CD8-positive, alpha-beta memory T cell (primary cell): ENCODE measurements at regions not wholly inside any gene's neighbourhood (a gene's known extent, or its start where the extent isn't known, plus 50 kb on each side); places are given as distances from the start of the nearest gene placed in this dataset.

Experiments used
- CTCF ChIA-PET: fragments of 350-600 bp; sonication (Branson Sonifier 250); formaldehyde crosslinking; loops from one replicate; lab custom pipeline; 2021; ENCODE audit warnings: antibody characterized with exemption; lab: Charles Lee
- POLR2A ChIA-PET: fragments of 350-600 bp; sonication (Branson Sonifier 250); formaldehyde crosslinking; loops from one replicate; lab custom pipeline; 2021; ENCODE audit warnings: antibody characterized with exemption; lab: Charles Lee
- DNase-seq, 5 donors: peaks; one replicate each; pipeline versions ENCODE4 v3.0.0 to v3.0.0-alpha.2; 2020 to 2022; ENCODE audit warnings: mixed read lengths in 1 of 5
- H3K27ac ChIP-seq: one replicate; pipeline ENCODE4 v1.7.0; 2013; ENCODE audit warnings: low read depth, mild to moderate bottlenecking, low read length, moderate library complexity
- H3K27me3 ChIP-seq: 2 replicates; pipeline ENCODE4 v1.7.0; 2013; ENCODE audit warnings: low read length, mild to moderate bottlenecking; ENCODE audit not compliant: insufficient read depth, poor library complexity, severe bottlenecking
- H3K36me3 ChIP-seq: 2 replicates; pipeline ENCODE4 v1.7.0; 2013; ENCODE audit warnings: mild to moderate bottlenecking, low read length, moderate library complexity; ENCODE audit not compliant: insufficient read depth
- H3K4me1 ChIP-seq: 2 replicates; pipeline ENCODE4 v1.7.0; 2013; ENCODE audit warnings: mild to moderate bottlenecking, low read length, moderate library complexity; ENCODE audit not compliant: insufficient read depth
- H3K4me3 ChIP-seq: 2 replicates; pipeline ENCODE4 v1.7.0; 2013; ENCODE audit warnings: mild to moderate bottlenecking, low read length
- H3K9me3 ChIP-seq: 2 replicates; pipeline ENCODE4 v1.7.0; 2013; ENCODE audit warnings: mild to moderate bottlenecking, low read length
- H3K27ac Mint-ChIP-seq, 8 donors: one replicate each; pipeline ENCODE4 v1.8.0; 2020 to 2021; ENCODE audit warnings: mixed read lengths in 8 of 8, mild to moderate bottlenecking in 6 of 8, inconsistent platforms in 3 of 8, moderate library complexity in 3 of 8
- H3K27me3 Mint-ChIP-seq, 2 donors: one replicate each; pipeline ENCODE4 v1.8.0; 2020 to 2021; ENCODE audit warnings: mixed read lengths in 2 of 2, mild to moderate bottlenecking in 1 of 2, moderate library complexity in 1 of 2
- H3K36me3 Mint-ChIP-seq, 3 donors: one replicate each; pipeline ENCODE4 v1.8.0; 2020 to 2021; ENCODE audit warnings: mixed read lengths in 3 of 3, inconsistent platforms in 1 of 3, mild to moderate bottlenecking in 1 of 3
- H3K4me1 Mint-ChIP-seq, 3 donors: one replicate each; pipeline ENCODE4 v1.8.0; 2020 to 2021; ENCODE audit warnings: mixed read lengths in 3 of 3, inconsistent platforms in 1 of 3, mild to moderate bottlenecking in 1 of 3
- H3K4me3 Mint-ChIP-seq, 7 donors: one replicate each; pipeline ENCODE4 v1.8.0; 2020 to 2021; ENCODE audit warnings: mixed read lengths in 7 of 7, mild to moderate bottlenecking in 6 of 7, moderate library complexity in 4 of 7, inconsistent platforms in 2 of 7
- H3K9me3 Mint-ChIP-seq, 5 donors: one replicate each; pipeline ENCODE4 v1.8.0; 2020 to 2022; ENCODE audit warnings: mixed read lengths in 5 of 5, mild to moderate bottlenecking in 3 of 5, moderate library complexity in 2 of 5, inconsistent platforms in 1 of 5

GRCh38 chr15:70531576-70531975 is 231.8 kb downstream of the UACA start:
- Histone ChIP-seq H3K27me3 (no peaks in the 10 kb centered on the region), H3K36me3 (no peaks in the 10 kb centered on the region), H3K4me3 (no peak overlapping the region), H3K9me3 (no peaks in the 10 kb centered on the region), H3K27ac (no peak overlapping the region), H3K4me1 (peaks cover 90% of the 10 kb centered on the region)
- no peaks in the 10 kb centered on the region for H3K9me3 Mint-ChIP-seq
- CTCF ChIA-PET = interaction anchor here (1.7 kb wide), 1 partner anchor 54 kb away, joined by 4 read pairs; no protein-coding TSS in a partner anchor
- H3K27me3 Mint-ChIP-seq = peaks cover 0 to 2% of the 10 kb centered on the region in 2 donors
- POLR2A ChIA-PET = no interaction called here
- no peak overlapping the region for H3K27ac Mint-ChIP-seq
- no peak overlapping the region for H3K4me3 Mint-ChIP-seq
- H3K36me3 Mint-ChIP-seq = no peaks in the 10 kb centered on the region
- H3K4me1 Mint-ChIP-seq = peaks cover 74 to 96% (median 83%) of the 10 kb centered on the region in 3 donors
- no peak for DNase-seq

GRCh38 chr15:70530906-70531305 is 232.5 kb downstream of the UACA start:
- H3K4me3 ChIP-seq = no peak overlapping the region
- Mint-ChIP-seq H3K4me1 (peaks cover 74 to 96% (median 83%) of the 10 kb centered on the region in 3 donors), H3K27me3 (peaks cover 0 to 2% of the 10 kb centered on the region in 2 donors), H3K27ac (peak overlapping the region in 2 of 8 donors; percentile 44 to 59), H3K4me3 (no peak overlapping the region), H3K9me3 (no peaks in the 10 kb centered on the region), H3K36me3 (no peaks in the 10 kb centered on the region)
- H3K4me1 ChIP-seq = peaks cover 90% of the 10 kb centered on the region
- no peak overlapping the region for H3K27ac ChIP-seq
- POLR2A ChIA-PET = no interaction called here
- DNase-seq = no peak
- no peaks in the 10 kb centered on the region for H3K36me3 ChIP-seq
- CTCF ChIA-PET = no interaction called here
- H3K27me3 ChIP-seq = no peaks in the 10 kb centered on the region
- no peaks in the 10 kb centered on the region for H3K9me3 ChIP-seq

- Histone ChIP-seq H3K27ac (no peak overlapping the region), H3K4me1 (peaks cover 88% of the 10 kb centered on the region), H3K4me3 (no peak overlapping the region), H3K9me3 (no peaks in the 10 kb centered on the region), H3K27me3 (no peaks in the 10 kb centered on the region), H3K36me3 (no peaks in the 10 kb centered on the region)
- Mint-ChIP-seq H3K36me3 (no peaks in the 10 kb centered on the region), H3K4me1 (peaks cover 70 to 96% (median 83%) of the 10 kb centered on the region in 3 donors), H3K27ac (peak overlapping the region in 7 of 8 donors; percentile 3 to 81 (median 37)), H3K4me3 (peak overlapping the region in 3 of 7 donors; percentile 0 to 27 (median 1)), H3K9me3 (no peaks in the 10 kb centered on the region), H3K27me3 (peaks cover 0 to 3% of the 10 kb centered on the region in 2 donors)
- no peak for DNase-seq
- ChIA-PET POLR2A (no interaction called here), CTCF (no interaction called here)
Observed at GRCh38 chr15:70530503-70530902, 232.9 kb downstream of the UACA start.

- H3K27me3 ChIP-seq = no peaks in the 10 kb centered on the region
- no peak overlapping the region for H3K4me3 ChIP-seq
- peak overlapping the region in 4 of 7 donors; percentile 0 to 27 (median 2) for H3K4me3 Mint-ChIP-seq
- H3K9me3 Mint-ChIP-seq = no peaks in the 10 kb centered on the region
- ChIA-PET CTCF (no interaction called here), POLR2A (no interaction called here)
- no peak for DNase-seq
- peak overlapping the region in 6 of 8 donors; percentile 3 to 81 (median 48) for H3K27ac Mint-ChIP-seq
- H3K27me3 Mint-ChIP-seq = peaks cover 0 to 3% of the 10 kb centered on the region in 2 donors
- no peaks in the 10 kb centered on the region for H3K9me3 ChIP-seq
- H3K27ac ChIP-seq = no peak overlapping the region
- no peaks in the 10 kb centered on the region for H3K36me3 ChIP-seq
- H3K4me1 ChIP-seq = peaks cover 84% of the 10 kb centered on the region
- peaks cover 65 to 93% (median 80%) of the 10 kb centered on the region in 3 donors for H3K4me1 Mint-ChIP-seq
- no peaks in the 10 kb centered on the region for H3K36me3 Mint-ChIP-seq
Observed at GRCh38 chr15:70530017-70530499, 233.3 kb downstream of the UACA start.

- ChIA-PET POLR2A (interaction anchor here (0.7 to 1.6 kb wide), 4 partner anchors 31 to 809 kb away, joined by 3 to 5 read pairs (median 4); no protein-coding TSS in a partner anchor), CTCF (interaction anchor here (0.6 to 2.4 kb wide), 7 partner anchors 9 to 42 kb away, joined by 3 to 8 read pairs (median 3); no protein-coding TSS in a partner anchor)
- Histone ChIP-seq H3K27ac (no peak overlapping the region), H3K36me3 (no peaks in the 10 kb centered on the region), H3K4me1 (peaks cover 73% of the 10 kb centered on the region), H3K4me3 (no peak overlapping the region), H3K9me3 (no peaks in the 10 kb centered on the region), H3K27me3 (no peaks in the 10 kb centered on the region)
- H3K27me3 Mint-ChIP-seq = peaks cover 0 to 3% of the 10 kb centered on the region in 2 donors
- peak overlapping the region in 6 of 7 donors; percentile 73 to 84 (median 77) for H3K4me3 Mint-ChIP-seq
- H3K36me3 Mint-ChIP-seq = no peaks in the 10 kb centered on the region
- DNase-seq = peak in 1 of 5 donors; percentile 25
- no peaks in the 10 kb centered on the region for H3K9me3 Mint-ChIP-seq
- H3K4me1 Mint-ChIP-seq = peaks cover 53 to 84% (median 67%) of the 10 kb centered on the region in 3 donors
- peak overlapping the region; percentile 2 to 97 (median 88) for H3K27ac Mint-ChIP-seq
Observed at GRCh38 chr15:70528816-70529215, 234.5 kb downstream of the UACA start.

GRCh38 chr15:70528270-70528706 is 235.1 kb downstream of the UACA start:
- POLR2A ChIA-PET = interaction anchor here (0.7 to 1.6 kb wide), 5 partner anchors 31 to 809 kb away, joined by 3 to 5 read pairs (median 3); no protein-coding TSS in a partner anchor
- H3K4me1 ChIP-seq = peaks cover 68% of the 10 kb centered on the region
- H3K4me3 ChIP-seq = peak overlapping the region; percentile 47

GRCh38 chr15:70526974-70527325 is 236.4 kb downstream of the UACA start:
- no peak for DNase-seq
- Histone ChIP-seq H3K27ac (no peak overlapping the region), H3K4me3 (no peak overlapping the region), H3K4me1 (peaks cover 55% of the 10 kb centered on the region), H3K36me3 (no peaks in the 10 kb centered on the region), H3K9me3 (no peaks in the 10 kb centered on the region), H3K27me3 (no peaks in the 10 kb centered on the region)
- Mint-ChIP-seq H3K9me3 (no peaks in the 10 kb centered on the region), H3K27ac (peak overlapping the region in 6 of 8 donors; percentile 20 to 81 (median 54)), H3K36me3 (peaks cover 0 to 2% (median 0%) of the 10 kb centered on the region in 3 donors), H3K4me3 (peak overlapping the region in 6 of 7 donors; percentile 16 to 76 (median 62)), H3K27me3 (peaks cover 0 to 3% of the 10 kb centered on the region in 2 donors), H3K4me1 (peaks cover 49 to 66% (median 55%) of the 10 kb centered on the region in 3 donors)
- ChIA-PET CTCF (interaction anchor here (1.0 to 2.4 kb wide), 6 partner anchors 8 to 226 kb away, joined by 3 to 8 read pairs (median 4); no protein-coding TSS in a partner anchor), POLR2A (interaction anchor here (1.0 to 1.6 kb wide), 2 partner anchors 9 to 34 kb away, joined by 3 to 6 read pairs; no protein-coding TSS in a partner anchor)

More at GRCh38 chr15:70528270-70528706, 235.1 kb downstream of the UACA start:
- Histone ChIP-seq H3K27ac (no peak overlapping the region), H3K27me3 (no peaks in the 10 kb centered on the region), H3K9me3 (no peaks in the 10 kb centered on the region), H3K36me3 (no peaks in the 10 kb centered on the region)
- H3K4me3 Mint-ChIP-seq = peak overlapping the region; percentile 24 to 84 (median 76)
- DNase-seq = peak; percentile 26 to 78 (median 71)
- H3K4me1 Mint-ChIP-seq = peaks cover 49 to 79% (median 62%) of the 10 kb centered on the region in 3 donors
- no peaks in the 10 kb centered on the region for H3K36me3 Mint-ChIP-seq
- CTCF ChIA-PET = interaction anchor here (0.6 to 2.4 kb wide), 10 partner anchors 9 to 228 kb away, joined by 3 to 8 read pairs (median 3); no protein-coding TSS in a partner anchor
- H3K9me3 Mint-ChIP-seq = no peaks in the 10 kb centered on the region
- peak overlapping the region; percentile 59 to 97 (median 88) for H3K27ac Mint-ChIP-seq
- H3K27me3 Mint-ChIP-seq = peaks cover 0 to 3% of the 10 kb centered on the region in 2 donors
